Ishikawa (cell line): ENCODE measurements at regions not wholly inside any gene's neighbourhood (a gene's known extent, or its start where the extent isn't known, plus 50 kb on each side); places are given as distances from the start of the nearest gene placed in this dataset.

Experiments used
- CEBPB ChIP-seq: IDR thresholded peaks from 2 replicates; pipeline ENCODE4 v1.6.1; 2012
- CREB1 ChIP-seq: IDR thresholded peaks from 2 replicates; pipeline ENCODE4 v1.6.1; 2012; ENCODE audit warnings: low read depth
- EGR1 ChIP-seq: IDR thresholded peaks from 2 replicates; pipeline ENCODE4 v1.6.1; 2012
- EP300 ChIP-seq: IDR thresholded peaks from 2 replicates; pipeline ENCODE4 v1.6.1; 2012; ENCODE audit warnings: borderline replicate concordance
- FOXM1 ChIP-seq: IDR thresholded peaks from 2 replicates; pipeline ENCODE4 v1.6.1; 2012; ENCODE audit warnings: low read depth, borderline replicate concordance
- MAX ChIP-seq: IDR thresholded peaks from 2 replicates; pipeline ENCODE4 v1.6.1; 2012
- NFIC ChIP-seq: IDR thresholded peaks from 2 replicates; pipeline ENCODE4 v1.6.1; 2012
- RAD21 ChIP-seq: IDR thresholded peaks from 2 replicates; pipeline ENCODE4 v1.6.1; 2012; ENCODE audit warnings: low read depth
- REST ChIP-seq: IDR thresholded peaks from 2 replicates; pipeline ENCODE4 v1.6.1; 2012; ENCODE audit warnings: low read depth, mild to moderate bottlenecking
- TAF1 ChIP-seq: IDR thresholded peaks from 2 replicates; pipeline ENCODE4 v1.6.1; 2012; ENCODE audit warnings: low read depth, mild to moderate bottlenecking
- TCF12 ChIP-seq: IDR thresholded peaks from 2 replicates; pipeline ENCODE4 v1.6.1; 2012; ENCODE audit warnings: low read depth
- TEAD4 ChIP-seq: IDR thresholded peaks from 2 replicates; pipeline ENCODE4 v1.6.1; 2012
- USF1 ChIP-seq: IDR thresholded peaks from 2 replicates; pipeline ENCODE4 v1.6.1; 2012
- YY1 ChIP-seq: IDR thresholded peaks from 2 replicates; pipeline ENCODE4 v1.6.1; 2012; ENCODE audit warnings: low read depth
- ZBTB7A ChIP-seq: IDR thresholded peaks from 2 replicates; pipeline ENCODE4 v1.6.1; 2012; ENCODE audit warnings: low read depth

- TF ChIP-seq EP300: no peak
- TF ChIP-seq YY1: no peak
- no peak for TF ChIP-seq CEBPB
- no peak for TF ChIP-seq CREB1
- no peak for TF ChIP-seq REST
- no peak for TF ChIP-seq MAX
- no peak for TF ChIP-seq EGR1
- no peak for TF ChIP-seq TCF12
- TF ChIP-seq TEAD4: no peak
- TF ChIP-seq ZBTB7A: no peak
Measured at GRCh38 chr14:71471634-71472355, 460.4 kb upstream of the RGS6 start.

GRCh38 chr14:71472356-71473340 is 459.6 kb upstream of the RGS6 start:
- TF ChIP-seq TAF1 (no peak), TEAD4 (no peak)

- no peak for TF ChIP-seq ZBTB7A
Measured at GRCh38 chr14:71473843-71474242, 458.4 kb upstream of the RGS6 start.

- TF ChIP-seq RAD21: no peak
- no peak for TF ChIP-seq EP300
- TF ChIP-seq TCF12: no peak
- no peak for TF ChIP-seq TEAD4
- no peak for TF ChIP-seq EGR1
Measured at GRCh38 chr14:71474301-71475265, 457.6 kb upstream of the RGS6 start.

- TF ChIP-seq ZBTB7A (no peak), EP300 (no peak), NFIC (no peak), YY1 (no peak), TEAD4 (no peak)
Measured at GRCh38 chr14:71475916-71476315, 456.3 kb upstream of the RGS6 start.

GRCh38 chr14:71478542-71478941 is 453.7 kb upstream of the RGS6 start:
- TF ChIP-seq NFIC (no peak), EGR1 (no peak), YY1 (no peak), MAX (no peak), CEBPB (no peak), FOXM1 (no peak), TCF12 (no peak), CREB1 (no peak), TAF1 (no peak), REST (no peak), ZBTB7A (no peak), USF1 (no peak), RAD21 (no peak), TEAD4 (no peak), EP300 (no peak)
